ENCODE measurements at regions not wholly inside any gene's neighbourhood (a gene's known extent, or its start where the extent isn't known, plus 50 kb on each side); places are given as distances from the start of the nearest gene placed in this dataset.

DNA sequence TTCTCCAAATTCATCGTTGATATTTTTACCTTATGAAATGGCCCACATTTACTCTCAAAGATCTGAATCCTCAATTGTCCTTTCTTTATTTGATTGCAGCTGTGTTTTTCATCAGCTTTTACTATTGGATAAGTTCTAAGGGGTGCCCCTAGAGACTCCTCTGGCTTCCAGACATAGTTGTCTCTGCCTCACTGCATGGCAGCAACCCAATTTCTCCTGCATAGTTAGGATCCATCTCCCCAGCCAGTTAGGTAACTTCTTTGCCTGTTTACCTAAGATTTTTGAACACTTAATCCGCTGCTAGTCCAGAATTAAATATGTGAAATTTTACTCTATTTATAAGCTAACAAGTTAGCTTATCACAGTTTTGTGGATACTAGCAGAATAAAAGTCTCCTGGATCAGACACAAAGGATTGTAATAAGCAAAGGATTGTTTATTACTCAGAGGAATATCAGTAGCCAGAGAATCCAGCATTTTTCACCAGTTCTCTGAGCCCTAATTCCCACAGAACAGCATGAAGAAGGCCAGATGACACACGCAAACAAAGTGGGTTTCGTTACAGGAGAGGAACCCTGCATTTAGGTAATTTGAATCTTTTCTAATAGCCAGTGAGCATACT lies 101.1 kb downstream of the BBS10 start:
- intact Hi-C loops (cut with micrococcal nuclease; ENCODE audit: unreplicated experiment) = no loop called here
- Histone ChIP-seq H3K36me3 (ENCODE audit: low read depth) (no peaks in the 10 kb centered on the region), H3K27ac (no peak overlapping the region), H3K4me3 (no peak overlapping the region), H4K20me1 (ENCODE audit: insufficient read depth) (no peaks in the 10 kb centered on the region), H3K27me3 (ENCODE audit: insufficient read depth, low read depth) (no peaks in the 10 kb centered on the region), H3K9me2 (ENCODE audit: insufficient read depth) (no peaks in the 10 kb centered on the region), H3K9me3 (ENCODE audit: insufficient read depth, low read depth) (no peaks in the 10 kb centered on the region), H2AFZ (no peak overlapping the region), H3K79me2 (ENCODE audit: low read depth) (no peaks in the 10 kb centered on the region), H3K4me1 (replicated peaks; ENCODE audit: insufficient read depth) (no peaks in the 10 kb centered on the region), H3K4me2 (no peak overlapping the region), H3F3A (ENCODE audit: insufficient read depth, low read depth) (no peaks in the 10 kb centered on the region)
- DNase-seq = no peak
- ChIA-PET POLR2A (ENCODE audit: unreplicated experiment) (no interaction called here), CTCF (no interaction called here)
- TF ChIP-seq, protein P1, sequence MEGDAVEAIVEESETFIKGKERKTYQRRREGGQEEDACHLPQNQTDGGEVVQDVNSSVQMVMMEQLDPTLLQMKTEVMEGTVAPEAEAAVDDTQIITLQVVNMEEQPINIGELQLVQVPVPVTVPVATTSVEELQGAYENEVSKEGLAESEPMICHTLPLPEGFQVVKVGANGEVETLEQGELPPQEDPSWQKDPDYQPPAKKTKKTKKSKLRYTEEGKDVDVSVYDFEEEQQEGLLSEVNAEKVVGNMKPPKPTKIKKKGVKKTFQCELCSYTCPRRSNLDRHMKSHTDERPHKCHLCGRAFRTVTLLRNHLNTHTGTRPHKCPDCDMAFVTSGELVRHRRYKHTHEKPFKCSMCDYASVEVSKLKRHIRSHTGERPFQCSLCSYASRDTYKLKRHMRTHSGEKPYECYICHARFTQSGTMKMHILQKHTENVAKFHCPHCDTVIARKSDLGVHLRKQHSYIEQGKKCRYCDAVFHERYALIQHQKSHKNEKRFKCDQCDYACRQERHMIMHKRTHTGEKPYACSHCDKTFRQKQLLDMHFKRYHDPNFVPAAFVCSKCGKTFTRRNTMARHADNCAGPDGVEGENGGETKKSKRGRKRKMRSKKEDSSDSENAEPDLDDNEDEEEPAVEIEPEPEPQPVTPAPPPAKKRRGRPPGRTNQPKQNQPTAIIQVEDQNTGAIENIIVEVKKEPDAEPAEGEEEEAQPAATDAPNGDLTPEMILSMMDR (conservative IDR thresholded peaks at IDR 0.05) = no peak
- no peak for TF ChIP-seq EZH2 (IDR thresholded peaks at IDR 0.05; ENCODE audit: low read depth)
- BruUV-seq (replicated peaks) = no TSS peak

DNA sequence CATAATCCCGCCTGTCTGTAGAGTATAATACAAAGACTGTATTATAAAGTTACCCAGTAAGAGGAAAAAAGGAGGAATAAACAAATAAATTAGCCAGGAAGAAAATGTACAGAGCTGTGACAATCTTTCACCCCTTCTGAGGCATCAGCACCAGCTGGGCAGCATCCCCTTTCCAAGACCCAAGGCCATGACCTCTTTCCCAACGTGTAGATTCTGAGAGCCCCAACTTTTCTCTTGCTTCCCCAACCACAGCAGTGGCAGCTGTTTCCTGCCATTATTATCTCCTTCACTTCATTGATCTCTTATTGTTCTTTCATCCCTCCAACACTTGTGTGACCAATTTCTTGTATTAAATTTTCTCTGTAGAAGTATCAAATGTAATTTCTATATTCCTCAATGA lies 101.6 kb downstream of the BBS10 start:
- Histone ChIP-seq H3K4me1 (replicated peaks; ENCODE audit: insufficient read depth) (no peaks in the 10 kb centered on the region), H4K20me1 (ENCODE audit: insufficient read depth) (no peaks in the 10 kb centered on the region), H3K79me2 (ENCODE audit: low read depth) (no peaks in the 10 kb centered on the region), H3F3A (ENCODE audit: insufficient read depth, low read depth) (no peaks in the 10 kb centered on the region), H3K4me2 (no peak overlapping the region), H2AFZ (no peak overlapping the region), H3K4me3 (no peak overlapping the region), H3K27ac (no peak overlapping the region), H3K36me3 (ENCODE audit: low read depth) (no peaks in the 10 kb centered on the region), H3K27me3 (ENCODE audit: insufficient read depth, low read depth) (no peaks in the 10 kb centered on the region), H3K9me2 (ENCODE audit: insufficient read depth) (no peaks in the 10 kb centered on the region), H3K9me3 (ENCODE audit: insufficient read depth, low read depth) (no peaks in the 10 kb centered on the region)
- POLR2A ChIA-PET (ENCODE audit: unreplicated experiment) = no interaction called here
- no TSS peak for BruUV-seq (replicated peaks)
- CTCF ChIA-PET = no interaction called here
- intact Hi-C loops (cut with micrococcal nuclease; ENCODE audit: unreplicated experiment) = no loop called here
- TF ChIP-seq, protein P1 (conservative IDR thresholded peaks at IDR 0.05) = no peak
- TF ChIP-seq EZH2 (IDR thresholded peaks at IDR 0.05; ENCODE audit: low read depth) = no peak
- DNase-seq = no peak

DNA sequence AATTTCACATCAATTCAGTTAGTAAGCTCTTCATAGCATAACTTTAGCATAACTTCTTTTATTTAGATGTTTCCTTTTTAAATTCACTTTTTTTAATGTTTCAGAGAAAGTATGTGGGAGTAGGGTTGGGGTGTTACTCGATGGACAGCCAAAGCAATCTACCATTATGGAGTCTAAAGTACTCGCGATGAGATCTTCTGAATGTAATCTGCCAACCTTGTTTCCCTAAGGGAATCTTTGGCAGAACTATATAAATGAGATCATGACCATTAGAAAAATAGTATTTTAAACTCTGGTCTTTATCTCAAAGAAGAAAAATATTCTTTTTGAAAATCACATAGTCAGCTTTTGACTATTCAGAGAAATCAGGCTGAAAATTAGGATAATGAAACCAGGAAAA lies 103.9 kb downstream of the BBS10 start:
- no peak overlapping the region for H2AFZ ChIP-seq
- intact Hi-C loops (cut with micrococcal nuclease; ENCODE audit: unreplicated experiment) = no loop called here
- no peak overlapping the region for H3K27ac ChIP-seq
- BruUV-seq (replicated peaks) = no TSS peak
- H3K36me3 ChIP-seq (ENCODE audit: low read depth) = no peaks in the 10 kb centered on the region
- H3K4me1 ChIP-seq (replicated peaks; ENCODE audit: insufficient read depth) = no peaks in the 10 kb centered on the region
- ChIA-PET CTCF (no interaction called here), POLR2A (ENCODE audit: unreplicated experiment) (no interaction called here)
- H3K79me2 ChIP-seq (ENCODE audit: low read depth) = no peaks in the 10 kb centered on the region
- TF ChIP-seq EZH2 (IDR thresholded peaks at IDR 0.05; ENCODE audit: low read depth) = no peak
- TF ChIP-seq, protein P1 (conservative IDR thresholded peaks at IDR 0.05) = no peak
- no peak overlapping the region for H3K4me3 ChIP-seq
- H3K27me3 ChIP-seq (ENCODE audit: insufficient read depth, low read depth) = no peaks in the 10 kb centered on the region
- H3K9me2 ChIP-seq (ENCODE audit: insufficient read depth) = no peaks in the 10 kb centered on the region
- no peaks in the 10 kb centered on the region for H4K20me1 ChIP-seq (ENCODE audit: insufficient read depth)
- H3F3A ChIP-seq (ENCODE audit: insufficient read depth, low read depth) = no peaks in the 10 kb centered on the region
- no peaks in the 10 kb centered on the region for H3K9me3 ChIP-seq (ENCODE audit: insufficient read depth, low read depth)
- H3K4me2 ChIP-seq = no peak overlapping the region
- no peak for DNase-seq

Data from PC-9 (cell line).